Stimulated activated CD4-positive, alpha-beta T cell treated with anti-CD3 and anti-CD28 coated beads, Interleukin-12 subunit alpha, Interleukin-12 subunit beta, amount 100 ng/mL, for 24 hours (primary cell): ENCODE measurements at regions not wholly inside any gene's neighbourhood (a gene's known extent, or its start where the extent isn't known, plus 50 kb on each side); places are given as distances from the start of the nearest gene placed in this dataset.
"Not testable (repeated sequence)": the region's sequence is repeated elsewhere in the genome, so short reads cannot be mapped to it uniquely, and the experiment has no call there.

Experiments used
- DNase-seq, 2 experiments: peaks; one replicate each; pipeline ENCODE4 v3.0.0-alpha.2; 2020; ENCODE audit warnings: low read depth in 2 of 2

DNA sequence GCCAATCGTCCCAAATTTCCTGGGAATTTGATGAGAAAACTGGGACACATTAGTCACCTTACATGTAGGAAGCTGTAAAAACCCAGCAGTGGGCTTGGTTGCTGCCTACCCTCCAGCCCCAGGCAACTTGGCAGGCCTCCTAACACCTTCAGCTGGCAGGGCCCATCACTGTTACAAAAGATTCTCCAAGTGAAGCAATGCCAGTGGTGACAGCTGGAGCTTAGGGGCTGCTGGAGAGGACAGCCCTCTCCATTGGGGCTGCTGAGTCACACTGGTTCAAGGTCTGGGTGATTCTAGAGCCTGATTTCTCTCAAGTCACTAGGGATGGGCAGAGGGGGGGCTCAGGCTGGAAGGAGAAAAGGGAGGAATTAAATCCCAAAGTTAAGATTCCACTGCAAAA lies 180.6 kb downstream of the COPRS start:
- no peak for DNase-seq

DNA sequence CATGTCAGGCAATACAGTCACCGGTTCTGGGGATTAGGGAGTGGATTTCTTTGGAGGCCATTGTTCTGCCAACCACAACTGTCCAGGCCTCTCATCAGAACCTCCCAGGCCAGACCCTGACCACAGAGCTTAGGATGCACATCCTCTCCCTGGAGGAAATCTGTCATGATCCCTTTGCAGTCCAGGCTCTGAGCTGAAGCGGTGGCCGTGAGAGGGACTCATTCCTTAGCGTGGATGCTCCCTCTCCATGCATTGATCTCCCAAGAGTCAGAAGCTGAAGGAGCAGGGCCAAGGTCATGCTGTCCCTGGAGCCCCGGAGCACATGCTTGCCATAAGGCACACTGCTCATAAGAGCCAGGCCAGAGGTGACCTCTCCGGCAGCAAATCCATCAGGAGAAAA lies 181.4 kb downstream of the COPRS start:
- DNase-seq = no peak

DNA sequence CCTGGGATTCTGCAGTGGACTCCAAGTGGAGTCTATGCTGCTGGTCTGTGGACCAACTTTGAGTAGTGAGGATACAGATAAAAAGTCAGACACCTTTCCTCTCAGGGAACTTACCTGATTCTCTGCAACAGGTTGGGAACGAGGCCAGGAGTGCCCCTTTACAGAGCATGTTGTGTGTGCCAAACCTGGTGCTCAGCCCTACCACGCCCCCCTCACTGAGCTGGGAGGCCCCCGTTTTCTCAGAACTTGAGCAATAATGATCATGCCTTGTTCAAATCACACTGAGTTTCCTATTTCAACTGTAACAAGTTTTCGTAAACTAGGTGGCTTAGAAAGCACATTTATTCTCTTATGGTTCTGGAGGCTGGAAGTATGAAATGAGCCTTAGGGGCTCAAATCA lies 182.0 kb downstream of the COPRS start:
- no peak for DNase-seq

DNA sequence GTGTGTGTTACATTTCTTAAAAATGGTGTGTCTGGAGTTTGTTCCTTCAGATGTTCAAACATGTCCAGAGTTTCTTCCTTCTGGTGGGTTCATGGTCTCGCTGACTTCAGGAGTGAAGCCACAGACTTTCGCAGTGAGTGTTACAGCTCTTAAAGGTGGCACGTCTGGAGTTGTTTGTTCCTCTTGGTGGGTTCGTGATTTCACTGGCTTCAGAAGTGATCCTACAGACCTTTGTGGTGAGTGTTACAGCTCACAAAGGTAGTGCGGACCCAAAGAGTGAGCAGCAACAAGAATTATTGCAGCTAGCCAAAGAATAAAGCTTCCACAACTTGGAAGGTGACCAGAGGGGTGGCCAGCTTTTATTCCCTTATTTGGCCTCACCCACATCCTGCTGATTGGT lies 183.7 kb downstream of the COPRS start:
- DNase-seq = not testable (repeated sequence)

DNA sequence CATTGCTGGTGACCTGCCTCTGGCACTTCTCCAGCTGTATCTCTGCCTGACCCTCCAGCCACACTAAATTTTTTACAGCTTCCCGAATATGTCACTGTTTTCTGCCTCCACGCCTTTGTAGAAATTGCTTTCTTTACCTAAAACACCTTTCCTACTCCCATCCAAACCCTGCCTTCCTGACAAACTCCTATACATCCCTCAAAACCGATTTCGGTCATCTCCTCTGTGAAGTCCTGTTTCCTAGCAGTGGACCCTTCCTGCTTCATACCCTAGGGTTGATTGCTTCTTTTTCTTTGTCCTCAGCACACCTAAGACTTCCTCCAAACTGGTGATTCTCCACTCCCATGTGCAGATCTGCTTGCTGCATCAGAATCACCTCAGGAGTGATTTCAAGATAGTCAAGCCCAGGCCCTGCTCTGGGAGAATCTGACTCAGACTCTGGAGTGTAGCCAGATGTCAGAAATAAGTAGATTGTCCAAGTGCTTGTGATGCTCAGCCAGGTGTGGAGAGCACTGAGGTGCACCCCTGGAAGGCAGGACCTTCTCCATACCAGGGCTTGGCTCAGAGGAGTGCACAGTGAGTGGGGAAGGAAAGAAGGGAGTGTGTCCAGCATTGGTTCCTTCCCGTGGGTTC lies 184.2 kb downstream of the COPRS start:
- DNase-seq = no peak

DNA sequence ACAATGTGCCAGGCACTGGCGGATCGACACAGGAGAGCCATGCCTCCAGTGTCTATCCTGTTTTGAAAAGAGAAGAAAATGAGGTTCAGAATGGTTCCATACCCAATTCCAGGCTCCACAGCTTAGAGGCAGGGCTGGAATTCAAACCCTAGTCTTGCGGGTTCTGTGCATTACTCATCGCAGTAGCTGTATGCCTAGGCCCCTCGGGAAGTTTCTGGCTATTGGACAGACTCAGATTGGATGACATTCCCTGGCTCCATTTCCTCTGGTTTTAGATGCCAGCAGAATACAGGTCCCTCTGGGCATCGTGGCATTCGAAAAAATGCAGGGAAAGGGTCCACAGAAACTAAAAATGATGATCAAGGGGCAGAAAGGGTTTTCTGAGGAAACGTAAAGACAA lies 184.7 kb downstream of the COPRS start:
- DNase-seq = no peak

DNA sequence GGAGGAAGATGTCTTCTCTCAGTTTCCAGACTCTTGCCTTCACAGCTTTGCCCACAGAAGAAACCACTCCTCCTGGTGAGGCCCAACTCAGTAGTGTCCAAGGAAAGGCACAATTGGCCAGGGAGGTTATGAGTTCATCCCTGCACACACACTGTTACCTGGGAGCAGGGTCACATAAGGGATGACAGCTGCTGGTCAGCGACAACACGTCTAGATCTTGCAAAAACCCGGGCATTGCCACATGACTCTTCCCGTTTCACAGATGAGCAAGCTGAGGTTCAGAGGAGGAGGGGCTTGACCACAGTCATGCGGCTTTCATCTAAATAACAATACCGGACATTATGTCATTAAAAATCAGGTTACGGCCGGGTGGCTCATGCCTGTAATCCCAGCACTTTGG lies 186.0 kb downstream of the COPRS start:
- DNase-seq = no peak

DNA sequence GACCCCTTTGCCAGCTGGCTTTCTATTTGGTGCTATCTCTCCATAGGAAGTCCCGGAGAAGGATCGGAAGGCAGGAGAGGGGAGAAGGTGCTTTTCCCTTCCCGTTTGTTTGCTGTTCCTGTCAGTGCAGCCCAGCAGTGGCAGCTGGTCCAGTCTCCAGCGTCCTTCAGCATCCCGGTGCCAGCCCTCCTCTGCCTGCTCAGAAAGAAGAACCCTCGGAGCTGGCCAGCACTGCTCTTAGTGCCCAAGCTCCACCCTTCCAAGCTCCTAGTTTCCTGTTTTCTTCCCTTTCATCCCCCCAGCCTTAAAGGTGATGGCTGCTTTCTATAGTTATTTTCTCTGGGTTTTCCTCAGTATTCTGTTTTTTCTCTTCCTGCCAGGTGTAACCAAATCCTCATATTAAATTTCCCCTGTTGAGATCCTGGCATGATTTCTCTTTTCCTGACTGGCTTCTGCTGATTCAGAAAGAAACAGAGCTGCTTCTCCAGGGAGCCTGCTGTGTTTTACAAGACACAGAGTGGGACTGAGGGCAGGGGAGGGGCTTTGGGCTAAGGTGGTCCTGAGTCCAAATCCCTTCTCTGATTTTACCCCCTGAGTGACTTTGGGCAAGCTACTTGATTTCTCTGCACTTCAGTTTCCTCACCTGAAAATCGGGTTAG lies 186.8 kb downstream of the COPRS start:
- DNase-seq = no peak

DNA sequence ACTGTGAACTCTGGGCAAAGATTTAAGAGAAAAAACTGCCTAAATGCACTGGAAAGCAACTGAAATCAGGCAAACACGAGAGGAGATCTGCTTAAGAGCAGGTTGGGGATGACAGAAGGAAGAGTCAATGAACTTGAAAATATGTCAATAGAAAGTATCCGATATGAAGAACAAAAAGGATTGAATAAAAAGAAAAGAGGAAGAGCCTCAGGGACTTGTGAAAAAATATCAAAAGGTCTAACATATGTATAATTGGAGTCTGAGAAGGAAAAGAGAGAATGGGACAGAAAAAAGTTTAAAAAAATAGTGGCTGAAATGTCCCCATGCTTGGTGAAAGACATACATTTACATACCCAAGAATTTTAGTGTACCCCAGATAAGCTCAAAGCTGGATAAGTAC lies 195.5 kb downstream of the COPRS start:
- DNase-seq = no peak

DNA sequence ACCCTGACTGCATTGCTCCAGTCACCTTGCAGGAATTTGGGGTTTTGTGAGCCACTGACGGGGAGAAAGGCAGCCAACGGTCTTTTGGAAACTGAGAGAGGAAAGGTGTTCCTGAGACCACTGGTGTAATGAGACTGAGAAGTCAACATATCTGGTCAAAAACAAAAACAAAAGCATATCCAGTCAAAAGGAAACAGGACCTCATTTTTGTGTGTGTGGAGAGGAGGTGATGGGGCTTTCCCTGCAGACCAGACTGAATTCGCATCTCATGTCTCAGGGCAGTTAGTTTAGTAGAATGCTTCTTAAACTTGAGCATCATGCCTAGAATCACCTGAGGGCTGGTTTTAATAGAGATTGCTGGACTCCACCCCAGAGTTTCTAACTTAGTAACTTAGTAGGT lies 198.4 kb downstream of the COPRS start:
- no peak for DNase-seq

DNA sequence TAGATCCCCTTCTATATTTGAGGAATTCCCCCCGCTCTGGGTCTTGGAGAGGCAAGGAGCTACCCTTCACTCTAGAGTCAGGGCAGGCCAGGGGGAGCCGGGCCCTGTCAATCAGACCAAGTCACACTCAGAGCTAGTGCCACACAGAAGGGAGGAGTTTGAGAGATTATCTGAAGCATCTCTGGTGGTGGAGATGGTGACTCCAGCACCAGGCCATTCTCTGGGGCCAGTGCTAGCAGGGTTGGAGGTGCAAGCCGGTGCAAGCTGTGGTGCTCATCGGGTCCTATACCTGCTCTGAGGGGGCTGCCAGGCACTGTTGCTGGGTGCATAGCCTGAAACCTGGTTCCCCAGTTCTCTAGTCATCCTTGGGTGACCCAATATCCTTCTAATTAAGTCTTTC lies 201.2 kb downstream of the COPRS start:
- no peak for DNase-seq

DNA sequence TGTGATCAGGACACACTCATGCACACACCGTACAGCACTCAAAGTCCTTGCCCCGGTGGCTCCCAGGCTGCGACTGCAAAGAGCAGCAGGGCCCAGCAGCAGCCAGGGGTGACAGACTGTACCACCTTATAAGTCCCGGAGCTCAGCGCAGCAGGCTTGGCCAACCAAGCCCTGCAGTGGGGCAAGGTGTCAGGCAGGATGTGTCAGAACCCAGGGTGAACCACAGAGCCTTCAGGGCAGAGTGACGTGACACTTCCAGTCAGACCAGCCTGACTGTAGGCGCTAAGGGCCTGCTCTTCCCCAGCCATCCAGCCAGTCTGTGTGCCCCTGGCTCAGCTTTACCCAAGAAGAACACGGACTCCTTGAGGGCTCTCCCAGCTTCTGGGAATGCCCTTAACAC lies 204.1 kb downstream of the COPRS start:
- DNase-seq = no peak

DNA sequence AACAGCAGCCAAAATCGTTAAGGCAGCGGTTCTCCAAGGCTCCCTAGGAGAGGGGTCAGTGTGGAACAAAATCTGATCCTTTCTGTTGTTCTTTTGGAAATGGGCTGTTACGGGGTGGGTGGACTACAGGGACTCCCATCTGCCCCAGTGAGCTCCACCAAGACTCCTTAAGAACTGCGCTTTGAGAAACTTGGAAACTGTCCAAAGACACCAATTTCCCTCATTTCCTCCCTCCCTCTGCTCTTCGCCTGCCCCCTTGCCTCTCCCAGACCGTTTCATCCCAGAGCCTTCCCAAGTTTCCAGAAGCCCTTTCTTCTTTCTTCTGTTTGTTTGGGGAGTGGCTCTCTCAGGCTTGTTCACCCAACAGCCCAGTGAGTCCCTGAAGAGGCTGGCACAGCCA lies 205.4 kb downstream of the COPRS start:
- DNase-seq = no peak

DNA sequence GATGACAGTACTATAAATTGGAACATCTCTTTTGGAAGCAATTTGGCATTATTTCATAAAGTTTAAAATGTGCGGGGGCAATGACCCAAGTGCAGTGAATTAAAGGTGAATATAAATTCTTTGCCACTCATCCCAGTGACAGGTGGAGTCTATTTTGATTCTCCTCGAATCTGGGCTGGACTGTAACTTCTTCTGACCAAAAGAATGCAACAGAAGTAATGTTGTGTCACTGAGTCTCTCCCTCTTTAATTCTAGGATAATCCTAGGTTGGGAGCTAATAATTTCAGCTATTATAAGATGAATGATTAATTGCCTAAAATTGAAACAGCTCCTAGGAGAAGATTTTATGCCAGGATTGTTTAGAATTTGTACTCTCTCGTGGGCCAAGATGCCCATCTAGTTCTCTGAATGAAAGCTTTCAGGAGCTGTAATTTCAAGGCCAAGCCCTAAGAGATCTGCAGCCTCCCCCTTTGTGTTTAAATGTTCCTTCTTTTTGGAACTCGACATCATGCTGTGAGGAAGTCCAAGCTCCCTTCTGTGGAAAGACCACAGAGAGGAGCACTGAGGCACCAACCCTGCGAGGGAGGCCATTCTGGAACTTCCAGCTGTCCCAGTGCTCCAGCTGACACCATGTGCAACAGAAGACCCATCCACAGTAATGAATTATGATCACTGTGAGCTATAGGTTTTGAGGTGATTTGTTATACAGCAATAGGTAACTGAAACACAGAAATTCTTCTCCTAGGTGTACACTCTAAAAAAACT lies 208.1 kb downstream of the COPRS start:
- no peak for DNase-seq

DNA sequence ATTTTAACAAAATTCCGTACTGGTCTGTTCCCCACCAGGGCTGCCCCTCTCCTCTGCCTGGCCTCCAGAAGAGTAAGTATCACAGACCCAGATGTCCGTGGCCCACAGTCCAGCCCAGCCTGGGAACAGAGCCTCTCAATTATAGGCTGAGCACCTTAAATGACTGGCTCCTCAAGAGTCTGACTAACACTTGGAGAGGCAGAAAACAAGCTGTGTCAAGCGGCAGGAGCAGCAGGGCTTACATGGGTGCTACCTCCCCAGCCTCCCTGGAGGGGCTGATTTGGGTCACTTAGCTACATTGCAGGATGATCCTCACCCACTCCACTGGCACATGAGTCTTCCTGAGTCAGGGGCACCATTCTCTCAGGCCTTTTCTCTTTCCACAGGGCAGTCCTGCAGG lies 209.7 kb downstream of the COPRS start:
- no peak for DNase-seq

DNA sequence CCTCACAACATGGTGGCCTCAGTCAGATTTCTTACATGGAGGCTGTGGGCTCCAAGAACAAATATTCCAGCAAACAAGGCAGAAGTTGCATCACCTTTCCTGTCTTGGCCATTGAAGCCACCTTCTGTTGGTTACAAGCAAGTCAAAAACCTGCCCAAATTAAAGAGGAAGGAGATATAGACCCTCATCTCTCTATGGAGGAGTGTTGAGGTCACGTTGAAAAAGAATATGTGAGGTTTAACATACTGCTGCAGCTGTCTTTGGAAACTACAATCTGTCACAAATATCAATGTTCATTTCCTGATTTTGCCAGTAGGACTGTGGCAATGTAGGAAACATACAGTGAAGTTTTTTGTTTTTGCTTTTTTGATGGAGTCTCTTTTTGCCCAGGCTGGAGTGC lies 211.4 kb downstream of the COPRS start:
- no peak for DNase-seq

DNA sequence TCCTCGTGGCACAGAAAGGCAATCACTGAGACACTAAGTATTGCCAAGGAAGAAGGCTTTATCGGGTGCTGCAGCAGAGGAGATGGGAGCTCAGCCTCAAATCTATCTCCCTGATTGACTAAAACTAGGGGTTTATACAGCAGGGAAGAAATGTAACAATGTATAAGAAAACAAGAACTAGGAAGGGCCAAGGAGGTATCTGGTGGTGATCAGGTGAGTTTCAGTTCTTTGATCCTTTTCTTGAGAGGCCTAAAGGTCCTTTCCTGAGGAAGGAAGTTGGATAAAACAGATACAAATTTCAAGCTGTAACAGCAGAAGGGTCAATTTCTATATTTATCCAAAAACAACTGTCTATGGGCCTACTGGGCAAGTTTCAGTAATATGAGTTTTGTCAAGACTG lies 212.4 kb downstream of the COPRS start:
- no peak for DNase-seq

DNA sequence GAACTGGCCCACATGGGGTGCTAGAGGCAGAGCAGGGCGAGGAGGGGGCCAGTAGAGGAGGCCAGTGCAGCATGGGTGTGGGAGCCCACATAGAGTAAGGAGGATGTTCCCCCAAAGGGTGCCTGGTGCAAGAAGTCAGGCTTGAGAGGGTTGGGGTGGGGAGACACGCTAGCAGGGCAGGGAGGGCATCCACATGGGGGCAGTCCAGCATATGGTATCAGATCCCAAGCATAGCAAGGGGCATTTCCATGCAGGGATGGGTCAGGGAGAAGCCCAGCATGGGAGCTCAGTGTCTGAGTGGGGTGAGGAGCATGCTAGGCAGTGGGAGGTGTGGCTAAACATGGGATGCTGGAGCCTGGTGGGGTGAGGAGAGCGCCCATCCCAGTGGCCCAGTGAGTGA lies 213.7 kb downstream of the COPRS start:
- no peak for DNase-seq

DNA sequence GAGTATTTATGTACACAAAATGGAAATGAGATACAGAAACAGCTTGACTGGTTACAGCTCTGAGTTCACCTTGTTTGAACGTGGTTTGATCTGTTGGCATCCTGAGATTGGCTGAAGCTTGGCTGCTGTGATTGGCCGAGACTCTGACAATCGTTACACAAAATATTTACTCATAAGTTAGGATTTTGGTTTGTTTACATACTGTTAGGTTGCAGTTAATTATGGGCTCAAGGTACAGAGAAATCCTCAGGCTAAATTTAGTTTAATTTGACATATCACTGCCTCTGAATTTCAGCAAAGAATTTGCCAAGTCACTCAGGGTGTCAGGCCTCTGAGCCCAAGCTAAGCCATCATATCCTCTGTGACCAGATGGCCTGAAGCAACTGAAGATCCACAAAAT lies 227.3 kb downstream of the COPRS start:
- no peak for DNase-seq

DNA sequence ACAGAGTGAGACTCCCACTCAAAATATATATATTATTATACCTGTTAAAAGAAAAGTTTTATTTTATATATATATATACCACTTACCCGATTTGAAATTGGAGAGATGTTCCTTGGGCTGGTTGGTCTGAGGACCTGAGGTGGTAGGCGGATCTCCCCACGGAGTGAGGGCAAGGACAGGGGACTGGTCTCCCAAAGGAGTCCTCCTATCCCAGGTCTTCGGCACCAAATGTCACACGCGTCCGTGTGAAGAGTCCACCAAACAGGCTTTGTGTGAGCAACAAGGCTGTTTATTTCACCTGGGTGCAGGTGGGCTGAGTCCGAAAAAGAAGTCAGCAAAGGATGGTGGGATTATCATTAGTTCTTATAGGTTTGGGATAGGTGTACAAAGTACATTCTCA lies 228.2 kb downstream of the COPRS start:
- not testable (repeated sequence) for DNase-seq

DNA sequence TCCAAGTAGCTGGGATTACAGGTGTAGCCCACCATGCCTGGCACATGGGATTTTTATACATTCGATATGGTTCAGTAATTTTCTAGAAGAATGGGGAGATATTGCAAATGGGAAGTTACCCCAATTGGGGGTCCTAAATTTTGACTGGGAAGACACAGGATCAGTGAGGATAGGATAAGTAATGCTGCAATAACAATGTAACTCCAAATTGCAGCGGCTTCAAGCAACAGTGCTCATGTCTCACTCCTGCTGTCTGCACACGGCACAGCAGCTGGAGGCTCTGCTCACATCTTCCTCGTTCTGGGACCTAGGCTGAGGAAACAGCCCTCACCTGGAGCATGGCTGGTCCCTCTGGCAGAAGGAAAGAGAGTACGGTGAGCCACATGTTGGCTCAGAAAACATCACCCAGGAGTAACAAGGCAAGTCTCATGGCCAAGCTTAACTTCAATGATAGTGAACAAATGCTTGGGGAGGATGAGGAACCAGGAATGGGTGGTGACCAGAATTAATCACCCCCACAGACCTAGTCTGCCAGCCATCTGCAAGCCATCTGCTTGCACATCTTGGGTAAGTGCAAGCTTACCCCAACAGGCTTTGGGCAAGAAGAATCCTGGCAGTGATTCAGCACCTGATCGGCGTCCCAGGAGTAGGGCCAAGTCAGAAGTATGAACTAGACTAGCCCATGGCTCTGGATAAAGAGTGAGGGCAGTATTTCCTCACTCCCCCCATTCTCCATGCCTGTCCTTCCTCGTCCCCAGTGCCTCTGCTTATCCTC lies 229.2 kb downstream of the COPRS start:
- DNase-seq = no peak

DNA sequence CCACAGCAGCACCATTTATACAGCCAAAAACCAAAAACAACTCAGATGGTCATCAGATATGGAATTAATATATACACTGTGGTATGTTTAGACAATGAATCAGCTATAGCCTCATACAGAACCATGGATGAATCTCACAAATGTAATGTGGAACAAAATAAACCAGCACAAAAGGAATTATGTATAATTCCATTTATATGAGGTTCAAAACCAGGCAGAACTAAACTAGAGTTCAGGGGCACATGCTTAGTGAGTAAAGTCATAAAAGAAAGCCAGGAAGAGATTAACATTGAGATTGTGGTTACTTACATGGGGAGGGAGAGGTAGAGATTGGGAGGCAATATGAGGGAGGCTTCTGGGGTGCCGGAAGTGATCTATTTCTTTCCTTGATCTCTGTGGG lies 231.1 kb downstream of the COPRS start:
- no peak for DNase-seq

DNA sequence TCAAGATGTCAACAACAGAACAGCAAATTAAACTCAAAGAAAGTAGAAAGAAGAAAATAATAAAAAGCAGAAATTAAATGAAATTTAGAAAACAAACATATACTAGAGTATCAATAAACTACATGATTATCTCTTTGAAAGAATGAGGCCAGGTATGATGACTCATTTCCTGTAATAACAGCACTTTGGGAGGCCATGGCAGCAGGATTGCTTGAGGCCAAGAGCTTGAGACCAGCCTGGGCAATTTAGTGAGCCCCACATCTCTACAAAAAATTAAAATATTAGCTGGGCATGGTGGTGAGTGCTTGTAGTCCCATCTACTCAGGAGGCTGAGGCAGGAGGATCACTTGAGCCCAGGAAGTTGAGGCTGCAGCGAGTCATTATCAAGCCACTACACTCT lies 232.5 kb downstream of the RAB11FIP4 start:
- no peak for DNase-seq
